ENCODE measurements at regions not wholly inside any gene's neighbourhood (a gene's known extent, or its start where the extent isn't known, plus 50 kb on each side); places are given as distances from the start of the nearest gene placed in this dataset.
"Not testable (repeated sequence)": the region's sequence is repeated elsewhere in the genome, so short reads cannot be mapped to it uniquely, and the experiment has no call there.

DNA sequence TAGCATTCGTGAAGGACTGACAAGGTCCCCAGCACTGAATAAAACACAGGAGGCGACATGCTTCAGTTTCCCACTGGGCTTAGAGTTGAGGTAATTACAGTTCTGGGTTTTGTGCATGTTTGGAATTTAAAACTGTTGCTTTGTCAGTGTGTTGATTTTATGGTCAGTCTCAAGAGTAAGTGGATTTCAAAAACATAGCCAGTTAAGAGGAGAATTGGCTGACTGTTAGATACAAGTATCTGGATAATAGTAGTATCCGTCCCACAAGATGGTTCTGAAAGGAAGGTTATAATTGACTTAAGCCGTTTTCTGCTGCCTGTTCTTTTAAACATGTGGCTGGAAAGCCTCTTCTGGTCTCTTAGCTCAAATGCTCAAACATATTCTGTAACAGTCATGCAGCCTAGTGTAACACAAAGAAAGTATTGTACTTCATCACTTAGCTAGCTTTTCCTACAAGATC, 170.9 kb downstream of the POLR1F start:
- no peak for DNase-seq (ENCODE audit: low read depth)

DNA sequence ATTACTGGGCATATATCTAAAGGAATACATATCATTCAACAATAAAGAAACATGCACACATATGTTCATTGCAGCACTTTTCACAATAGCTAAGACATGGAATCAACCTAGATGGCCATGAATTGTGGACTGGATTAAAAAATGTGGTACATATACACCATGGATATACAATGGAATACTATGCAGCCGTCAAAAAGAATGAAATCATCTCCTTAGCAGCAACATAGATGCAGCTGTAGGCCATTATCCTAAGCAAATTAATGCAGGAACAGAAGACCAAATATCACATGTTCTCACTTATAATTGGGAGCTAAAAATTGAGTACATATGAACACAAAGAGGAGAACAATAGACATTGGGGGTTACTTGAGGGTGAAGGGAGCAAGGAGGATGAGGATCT, 175.6 kb downstream of the POLR1F start:
- no peak for DNase-seq (ENCODE audit: low read depth)

DNA sequence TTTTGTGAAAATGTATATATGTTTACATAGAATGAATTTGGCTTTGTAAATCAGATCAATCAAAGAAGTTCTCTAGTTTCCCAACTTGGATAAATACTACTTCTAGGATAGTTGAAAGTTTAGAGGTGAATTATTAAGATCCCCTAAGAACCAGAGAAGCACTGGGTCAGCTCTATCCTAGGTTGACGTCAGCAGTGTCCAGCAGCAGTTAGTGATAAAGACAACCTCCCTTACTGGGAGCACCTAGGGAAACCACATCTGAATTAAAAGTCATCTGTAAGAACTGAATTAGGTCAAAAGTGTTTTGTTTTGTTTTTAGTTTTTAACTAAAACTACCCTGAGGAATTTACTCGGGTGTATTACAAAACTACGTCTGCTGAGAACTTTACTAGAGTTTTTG, 178.0 kb downstream of the POLR1F start:
- DNase-seq (ENCODE audit: low read depth) = no peak

DNA sequence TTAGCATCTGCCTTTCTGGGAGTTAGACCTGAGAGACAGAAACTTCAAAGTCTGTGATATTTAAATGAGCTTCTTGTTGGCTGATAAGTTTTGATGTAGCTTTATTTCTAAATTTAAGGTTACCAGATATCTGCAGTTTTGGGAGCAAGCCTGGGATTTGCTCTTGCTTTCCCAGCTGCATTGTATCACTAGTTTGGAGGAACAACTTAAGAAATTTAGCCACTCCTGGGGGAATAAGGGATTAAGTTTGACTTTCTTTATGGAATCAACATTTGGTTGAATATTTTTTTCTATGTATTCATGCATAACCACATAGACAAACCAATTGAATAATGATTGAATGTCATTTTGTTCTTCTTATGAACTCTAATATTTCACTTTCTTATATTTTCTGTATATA, 178.6 kb downstream of the POLR1F start:
- DNase-seq (ENCODE audit: low read depth) = no peak

DNA sequence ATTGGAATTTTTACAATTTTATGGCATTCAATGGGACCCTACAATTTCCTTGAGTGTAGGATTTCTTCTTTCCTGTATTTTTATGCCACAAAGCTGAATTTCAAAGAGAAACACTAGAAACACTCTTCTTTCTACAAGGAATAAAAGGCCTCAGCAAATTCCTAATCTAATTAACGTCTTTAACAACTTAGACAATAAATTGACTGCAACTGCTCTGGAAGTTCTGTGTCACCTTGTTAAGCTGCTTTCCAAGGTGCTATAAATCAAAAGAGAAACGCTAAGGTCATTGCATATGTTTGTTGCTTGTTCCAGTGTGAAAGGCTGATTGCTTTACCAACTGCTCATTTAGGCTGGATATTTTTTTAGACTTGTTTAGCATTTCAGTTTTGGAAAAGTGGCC, 182.2 kb downstream of the POLR1F start:
- no peak for DNase-seq (ENCODE audit: low read depth)

DNA sequence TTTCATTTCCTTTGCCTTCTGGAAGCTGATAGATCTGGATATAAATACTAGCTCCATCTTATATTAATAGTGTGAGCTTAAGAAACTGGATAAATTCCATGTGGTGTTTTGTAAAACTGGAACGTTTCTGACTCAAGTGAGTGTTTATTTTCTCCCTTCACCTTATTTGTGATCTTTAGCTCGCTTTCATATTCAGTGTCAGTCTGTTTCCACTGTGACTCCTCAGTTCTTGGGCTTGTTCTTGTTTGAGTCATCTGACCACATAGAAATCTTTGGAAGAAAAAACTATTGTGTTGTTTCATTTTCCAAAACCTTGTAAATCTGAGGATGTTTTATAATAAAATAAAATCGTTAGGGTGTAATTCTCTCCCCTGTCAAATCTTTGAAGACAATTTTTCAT, 186.4 kb downstream of the POLR1F start:
- peak; percentile 78 for DNase-seq (ENCODE audit: low read depth)

DNA sequence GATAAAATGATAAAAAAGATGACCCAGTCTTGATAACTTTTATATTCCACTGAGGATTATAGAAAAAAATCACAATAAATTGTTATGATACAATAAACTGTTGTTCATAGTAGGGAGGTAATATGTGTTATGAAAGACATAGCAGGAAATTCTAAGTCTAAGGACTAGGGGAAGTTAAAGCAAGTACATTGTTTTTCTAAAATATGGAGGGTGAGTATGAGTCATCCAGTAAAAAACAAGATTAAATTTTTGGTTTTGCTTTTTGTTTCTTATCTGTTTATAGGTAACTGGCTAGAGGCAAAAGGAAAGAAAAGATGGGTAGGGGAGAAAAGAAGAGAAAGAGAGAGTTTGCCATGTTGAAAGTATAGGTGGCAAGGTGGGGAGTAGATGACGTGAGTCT, 188.4 kb downstream of the POLR1F start:
- no peak for DNase-seq (ENCODE audit: low read depth)

DNA sequence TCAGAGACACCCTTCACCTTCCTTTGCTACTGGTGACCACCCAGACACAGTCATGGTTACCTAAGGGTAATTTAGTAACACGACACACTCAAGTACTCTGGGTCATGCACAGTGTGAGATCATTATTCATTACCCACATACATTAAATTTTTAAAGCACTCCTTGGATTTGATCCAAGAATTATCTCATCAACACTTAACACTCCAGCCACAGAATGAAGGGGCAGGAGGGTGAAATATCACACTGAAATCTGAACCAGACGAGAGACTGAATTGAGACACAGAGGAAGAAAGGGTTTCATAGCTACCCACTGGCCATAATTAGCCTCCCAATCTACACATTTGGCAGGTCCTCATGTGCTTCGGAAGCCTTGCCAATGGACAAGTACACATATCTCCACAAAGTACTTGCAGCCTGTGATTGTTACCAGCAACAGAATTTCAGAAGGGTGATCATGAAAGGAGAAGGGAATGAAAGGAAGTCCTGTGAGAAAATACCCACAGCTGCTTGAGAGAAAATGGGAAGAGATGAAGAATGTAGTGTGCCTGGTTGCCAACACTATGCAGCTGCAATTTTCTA, 189.3 kb downstream of the POLR1F start:
- DNase-seq (ENCODE audit: low read depth) = no peak

DNA sequence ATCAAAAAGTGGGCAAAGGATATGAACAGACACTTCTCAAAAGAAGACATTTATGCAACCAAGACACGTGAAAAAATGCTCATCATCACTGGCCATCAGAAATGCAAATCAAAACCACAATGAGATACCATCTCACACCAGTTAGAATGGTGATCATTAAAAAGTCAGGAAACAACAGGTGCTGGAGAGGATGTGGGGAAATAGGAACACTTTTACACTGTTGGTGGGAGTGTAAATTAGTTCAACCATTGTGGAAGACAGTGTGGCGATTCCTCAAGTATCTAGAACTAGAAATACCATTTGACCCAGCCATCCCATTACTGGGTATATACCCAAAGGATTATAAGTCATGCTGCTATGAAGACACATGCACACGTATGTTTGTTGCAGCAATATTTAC, 191.3 kb downstream of the POLR1F start:
- not testable (repeated sequence) for DNase-seq (ENCODE audit: low read depth)

DNA sequence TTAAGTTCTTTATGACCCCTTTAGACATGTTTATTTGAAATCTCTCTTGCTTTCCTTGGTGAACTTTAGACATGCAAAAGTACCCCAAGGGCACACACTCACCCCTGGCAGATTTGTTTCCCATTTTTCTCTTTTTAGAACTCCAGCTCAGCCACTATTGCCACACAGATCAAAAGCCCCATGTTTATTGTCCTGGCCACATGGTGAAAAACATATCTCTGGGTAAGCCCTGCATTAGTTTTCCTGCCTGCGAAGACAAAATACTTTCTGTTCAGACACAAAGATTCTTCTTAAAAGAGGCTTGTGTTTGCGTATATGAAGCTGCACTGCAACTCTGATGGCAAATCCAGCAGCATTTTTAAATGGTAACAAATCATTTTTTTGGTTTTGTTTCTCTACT, 200.0 kb downstream of the POLR1F start:
- DNase-seq (ENCODE audit: low read depth) = no peak

DNA sequence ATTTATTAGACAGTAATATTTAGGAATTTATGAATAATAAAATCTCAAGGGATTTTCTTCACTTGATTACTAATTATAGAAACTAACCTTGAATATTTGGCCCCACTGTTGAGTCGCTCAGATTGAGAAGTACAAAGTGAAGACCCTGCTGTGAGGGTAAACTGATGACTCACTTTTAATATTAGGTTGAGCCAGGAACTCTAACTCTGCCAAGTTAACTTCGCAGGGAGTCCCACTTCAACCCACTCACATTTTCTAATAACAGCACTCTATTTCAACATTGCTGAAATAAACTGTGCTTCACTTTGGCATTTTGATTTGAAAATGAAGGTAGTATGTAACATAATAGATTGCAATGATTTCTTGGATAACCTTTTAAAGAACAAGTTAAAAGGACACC, 200.7 kb downstream of the POLR1F start:
- DNase-seq (ENCODE audit: low read depth) = no peak

DNA sequence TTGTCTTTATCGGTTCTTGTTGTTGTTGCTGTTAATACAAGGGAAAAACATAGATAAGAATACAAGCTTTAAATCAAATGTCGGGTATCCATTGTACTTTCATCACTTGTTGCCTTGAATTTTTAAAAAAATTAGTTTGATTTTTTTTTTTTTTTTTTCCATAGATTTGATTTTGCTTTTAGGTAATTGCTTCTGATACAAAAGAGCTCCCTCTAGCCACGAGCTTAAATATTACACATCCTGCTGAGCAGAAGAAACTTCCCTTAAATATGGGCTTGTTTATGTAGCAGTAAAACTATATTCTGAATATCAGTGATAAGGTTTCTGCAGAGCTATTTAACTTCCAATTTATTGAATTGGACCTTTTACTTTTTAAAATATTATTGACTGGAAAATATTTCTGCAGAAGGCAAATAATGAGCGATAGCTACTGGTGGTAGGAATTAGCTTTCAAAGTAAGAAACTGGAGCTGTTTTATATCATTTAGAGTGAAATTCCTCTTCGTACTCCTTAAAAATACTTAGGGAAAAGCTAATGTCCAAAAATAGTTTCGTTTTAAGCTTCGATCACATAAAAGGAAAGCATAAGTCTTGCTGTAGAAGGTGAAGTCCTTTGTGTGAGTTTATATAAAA, 216.9 kb downstream of the POLR1F start:
- peak; percentile 28 for DNase-seq (ENCODE audit: low read depth)

DNA sequence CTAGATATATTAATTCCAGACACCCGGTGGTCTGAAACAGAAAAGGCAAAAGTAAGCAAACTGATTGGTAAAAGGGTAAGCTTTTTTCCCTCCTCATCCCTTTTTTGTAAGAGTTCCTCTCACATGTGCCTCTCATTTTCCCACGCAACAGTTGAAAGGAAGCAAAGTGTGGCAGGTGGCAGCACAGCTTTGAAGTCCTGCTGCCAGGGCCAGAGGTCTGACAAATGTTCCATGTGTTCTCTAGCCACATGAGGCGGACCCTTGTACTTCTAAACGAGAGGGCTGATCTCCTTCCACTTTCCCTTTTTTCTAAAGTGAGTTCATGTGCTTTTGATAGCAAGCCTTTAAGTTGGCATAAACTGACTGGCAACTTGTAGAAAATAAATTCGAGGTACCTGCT, 217.5 kb downstream of the POLR1F start:
- no peak for DNase-seq (ENCODE audit: low read depth)

DNA sequence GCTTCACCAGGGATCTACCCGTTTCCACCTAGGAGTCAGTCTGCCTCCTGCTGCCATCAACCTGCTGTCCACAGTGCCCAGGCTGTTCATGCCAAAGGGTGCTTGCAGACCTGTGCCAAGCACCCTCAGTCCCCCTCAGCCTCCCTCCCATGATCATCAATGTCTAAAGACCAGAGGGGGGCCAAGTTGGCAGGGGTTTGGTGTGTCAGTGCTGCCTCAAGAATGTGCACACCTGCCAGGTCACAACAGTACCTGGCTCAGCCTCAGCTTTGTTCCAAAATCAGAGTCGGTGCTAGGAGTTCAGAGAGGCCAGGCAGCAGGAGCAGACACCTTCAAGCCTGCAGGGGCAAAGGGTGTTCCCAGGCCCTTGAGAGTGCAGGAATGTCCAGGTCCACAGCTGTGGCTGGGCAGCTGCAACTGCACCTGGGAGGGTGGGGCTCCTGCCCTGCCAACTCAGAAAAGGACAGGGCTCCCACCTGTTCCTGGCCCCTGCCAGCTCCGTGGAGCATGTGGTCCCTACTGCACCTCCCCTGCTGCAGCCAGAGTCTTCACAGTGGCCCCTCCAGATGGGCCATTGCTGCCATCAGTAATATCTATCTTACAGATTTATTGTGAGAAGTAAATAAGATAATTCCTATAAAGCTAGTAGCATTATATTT, 219.5 kb downstream of the POLR1F start:
- no peak for DNase-seq (ENCODE audit: low read depth)

DNA sequence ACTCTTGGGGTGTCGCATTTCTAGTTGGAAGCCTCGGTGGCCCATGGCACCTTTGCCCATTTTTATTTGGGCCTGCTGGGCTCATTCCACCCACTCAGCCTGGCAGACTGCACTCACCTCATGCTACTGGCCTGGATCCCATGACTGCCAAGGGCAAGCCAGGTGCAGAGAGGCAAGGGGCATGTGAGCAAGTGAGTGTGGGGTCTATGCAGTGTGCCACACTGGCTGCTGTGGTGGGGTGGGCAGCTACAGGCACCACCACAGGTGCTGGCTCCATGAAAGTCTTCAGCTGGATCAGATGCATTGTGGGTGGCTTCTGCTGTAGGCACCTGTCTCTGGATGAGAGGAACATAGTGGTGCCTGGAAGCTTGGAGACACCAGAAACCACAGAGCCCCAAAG, 220.8 kb downstream of the POLR1F start:
- DNase-seq (ENCODE audit: low read depth) = no peak

DNA sequence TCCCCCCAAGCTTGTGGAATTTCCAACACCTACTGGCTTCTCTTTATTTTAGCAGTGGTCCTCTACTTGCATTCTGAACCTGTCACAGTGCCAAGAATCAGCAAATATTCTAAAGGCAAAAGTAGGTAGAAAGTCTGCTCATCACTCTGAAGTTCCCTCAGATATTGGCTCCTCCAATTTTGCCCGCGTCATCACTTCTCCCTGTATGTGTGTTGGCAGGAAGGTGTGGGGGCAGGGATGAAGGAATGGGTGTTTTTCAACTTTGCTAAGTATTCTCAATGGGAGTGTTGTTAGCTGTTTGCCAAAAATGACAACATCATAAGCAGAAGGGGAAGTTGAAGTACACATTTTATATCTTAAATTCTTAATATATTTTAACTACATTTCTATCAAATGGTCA, 226.2 kb downstream of the POLR1F start:
- no peak for DNase-seq (ENCODE audit: low read depth)

DNA sequence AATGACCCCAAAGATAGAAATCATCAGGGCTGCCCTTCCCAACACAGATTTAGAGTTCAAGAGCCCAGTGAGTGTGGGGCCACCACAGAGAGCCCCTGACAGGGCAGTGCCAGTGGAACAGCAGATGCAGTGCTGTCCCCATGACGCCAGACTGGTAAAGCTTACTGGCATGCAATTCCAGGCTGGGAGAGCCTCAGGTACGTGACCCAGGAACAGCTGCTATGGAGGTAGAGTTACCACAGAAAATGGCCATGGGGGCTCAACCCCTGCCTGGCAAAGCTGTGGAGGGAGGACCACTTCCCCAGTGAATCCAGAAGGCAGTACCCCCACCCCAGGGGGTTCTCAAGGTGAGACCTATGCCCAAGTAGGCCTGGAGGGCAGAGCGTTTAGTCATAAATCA, 228.5 kb downstream of the POLR1F start:
- DNase-seq (ENCODE audit: low read depth) = no peak

DNA sequence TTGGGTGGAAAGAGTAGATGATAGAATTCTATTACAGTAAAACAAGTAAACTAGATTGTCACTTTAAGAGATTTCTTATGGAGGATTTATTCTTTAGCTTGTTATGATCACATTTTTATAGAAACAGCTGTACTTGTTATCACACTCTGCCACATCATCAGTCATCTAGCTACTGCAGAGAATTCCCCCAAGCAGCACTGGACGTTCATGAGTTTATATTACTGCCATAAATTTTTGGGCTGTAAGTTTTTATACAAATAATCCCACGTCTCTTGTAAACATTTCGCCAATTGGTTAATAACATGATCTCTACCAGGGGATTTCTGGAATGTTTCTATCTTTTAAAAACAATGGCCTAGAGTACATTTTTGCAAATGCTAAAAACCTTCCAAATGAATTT, 238.8 kb downstream of the POLR1F start:
- DNase-seq (ENCODE audit: low read depth) = peak; percentile 10

DNA sequence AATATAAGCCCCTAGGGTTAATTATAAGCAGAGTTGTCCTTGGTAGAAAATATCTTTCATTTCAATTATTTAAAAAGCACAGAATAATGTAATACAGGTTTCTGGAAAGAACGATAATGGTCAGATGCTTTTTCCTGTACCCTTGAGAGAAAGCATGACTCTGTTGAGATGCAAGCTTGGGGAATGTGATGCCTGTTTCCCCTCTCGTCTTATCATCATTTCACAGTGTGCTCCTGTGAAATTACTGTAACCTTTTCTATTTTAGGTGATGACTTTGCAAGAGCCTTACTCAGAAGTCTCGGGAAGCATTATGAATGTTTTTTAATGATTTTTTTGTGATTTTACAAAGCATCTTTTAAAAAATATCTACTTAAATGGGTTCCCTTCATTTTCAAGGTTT, 243.0 kb downstream of the POLR1F start:
- DNase-seq (ENCODE audit: low read depth) = no peak

DNA sequence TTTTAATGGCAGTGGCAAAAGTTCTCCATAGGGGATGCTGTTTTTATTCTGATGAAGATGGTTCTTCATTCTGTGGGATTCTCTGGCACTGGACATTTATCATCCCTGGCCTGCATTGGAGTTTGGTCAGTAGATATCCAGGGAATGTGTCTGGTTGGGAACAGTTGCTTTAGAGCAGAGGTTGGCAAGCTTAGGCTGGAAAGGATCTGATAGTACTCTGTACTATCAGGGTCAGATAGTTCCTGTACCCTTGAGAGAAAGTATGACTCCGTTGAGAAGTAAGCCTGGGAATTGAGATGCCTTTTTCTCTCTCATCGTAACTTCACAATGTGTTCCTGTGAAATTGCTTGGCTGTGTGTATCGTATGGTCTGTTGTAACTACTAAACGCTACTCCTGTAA, 244.1 kb downstream of the POLR1F start:
- DNase-seq (ENCODE audit: low read depth) = no peak

DNA sequence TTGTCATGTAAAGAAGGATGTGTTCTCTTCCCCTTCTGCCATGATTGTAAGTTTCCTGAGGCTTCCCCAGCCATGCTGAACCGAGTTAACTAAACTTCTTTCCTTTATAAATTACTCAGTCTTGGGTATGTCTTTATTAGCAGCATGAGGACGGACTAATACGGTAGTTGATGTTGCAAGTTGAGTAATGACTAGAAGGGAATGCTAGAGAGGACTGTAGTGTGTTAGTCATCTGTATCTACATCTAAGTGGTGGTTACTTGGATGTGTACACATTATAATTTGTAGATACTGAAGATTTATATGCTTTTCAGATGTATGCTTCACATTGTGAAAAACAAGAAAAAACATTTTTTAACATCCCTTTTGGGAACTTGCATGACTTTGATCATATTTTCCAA, 244.6 kb downstream of the POLR1F start:
- no peak for DNase-seq (ENCODE audit: low read depth)

DNA sequence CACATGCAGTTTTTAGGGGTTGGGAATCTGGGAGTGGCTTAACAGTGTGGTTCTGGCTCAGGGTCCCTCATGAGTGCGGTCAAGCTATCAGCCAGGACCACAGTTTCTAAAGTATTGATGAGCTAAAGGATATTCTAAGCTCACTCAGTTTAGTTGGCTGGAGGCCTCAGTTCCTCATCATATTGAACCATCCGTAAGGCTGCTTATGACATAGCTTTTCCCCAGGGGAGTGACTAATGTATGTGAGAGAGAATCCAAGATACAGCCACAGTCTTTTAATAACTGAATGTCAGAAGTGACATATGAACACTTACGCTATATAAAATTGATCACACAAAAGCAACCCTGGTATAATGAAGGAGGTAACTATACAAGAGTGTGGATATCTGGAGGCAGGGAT, 245.3 kb downstream of the POLR1F start:
- DNase-seq (ENCODE audit: low read depth) = no peak

DNA sequence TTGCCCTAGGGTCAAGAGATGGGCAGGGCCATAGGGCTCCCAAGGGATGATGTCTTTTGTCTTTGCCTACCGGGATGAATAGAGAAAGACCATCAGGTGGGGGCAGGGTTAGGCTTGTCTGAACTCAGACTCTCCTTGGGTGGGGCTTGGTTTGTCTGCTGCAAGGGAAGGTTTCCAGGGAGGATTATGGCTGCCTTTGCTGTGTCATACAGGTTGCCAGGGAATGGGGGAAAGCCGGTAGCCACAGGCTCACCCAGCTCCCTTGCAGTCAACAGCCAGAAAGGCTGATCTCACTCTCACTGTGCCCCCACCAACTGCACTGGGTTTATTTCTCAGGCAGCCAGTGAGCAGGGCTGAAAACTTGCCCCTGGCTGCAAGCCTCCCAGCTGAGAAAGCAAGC, 253.2 kb downstream of the POLR1F start:
- no peak for DNase-seq (ENCODE audit: low read depth)

DNA sequence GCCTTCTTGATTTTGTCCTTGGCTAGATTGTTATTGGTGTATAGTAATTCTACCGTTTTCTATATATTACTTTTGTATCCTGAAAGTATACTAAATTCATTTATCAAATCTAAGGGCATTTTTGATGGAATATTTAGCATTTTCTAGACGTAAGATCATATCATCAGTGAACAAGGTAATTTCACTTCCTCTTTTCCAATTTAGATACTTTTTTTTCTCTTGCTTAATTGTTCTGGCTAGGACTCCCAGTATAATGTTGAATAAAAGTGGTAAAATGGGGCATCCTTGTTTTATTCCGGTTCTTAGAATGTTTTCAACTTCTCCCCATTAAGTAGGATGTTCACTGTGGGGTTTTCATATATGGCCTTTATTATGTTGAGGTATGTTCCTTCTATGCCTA, 260.7 kb downstream of the POLR1F start:
- DNase-seq (ENCODE audit: low read depth) = no peak
